Activated B cell treated with CpG ODN at 0.5 μM for 24 hours (primary cell): ENCODE measurements at regions not wholly inside any gene's neighbourhood (a gene's known extent, or its start where the extent isn't known, plus 50 kb on each side); places are given as distances from the start of the nearest gene placed in this dataset.

ENCODE experiments used
- ATAC-seq: fragments of 200-7000 bp; cut with Tn5 transposase; one replicate; pipeline ENCODE4 v1.10.0; 2021; ENCODE audit warnings: low read depth, mild to moderate bottlenecking, moderate library complexity
- CTCF ChIA-PET: fragments of 350-600 bp; sonication (Branson Sonifier 250); formaldehyde crosslinking; loops from one replicate; lab custom pipeline; 2021; ENCODE audit warnings: antibody characterized with exemption; lab: Charles Lee
- POLR2A ChIA-PET: fragments of 350-600 bp; sonication (Branson Sonifier 250); formaldehyde crosslinking; loops from one replicate; lab custom pipeline; 2021; ENCODE audit warnings: antibody characterized with exemption; lab: Charles Lee
- DNase-seq: peaks from one replicate; pipeline ENCODE4 v3.0.0; 2022
- H3K27ac Mint-ChIP-seq: one replicate; pipeline ENCODE4 v1.8.0; 2020; ENCODE audit warnings: mixed read lengths
- H3K27me3 Mint-ChIP-seq: one replicate; pipeline ENCODE4 v1.8.0; 2021; ENCODE audit warnings: mixed read lengths
- H3K36me3 Mint-ChIP-seq: one replicate; pipeline ENCODE4 v1.8.0; 2021; ENCODE audit warnings: low read depth, mixed read lengths
- H3K4me1 Mint-ChIP-seq: one replicate; pipeline ENCODE4 v1.8.0; 2021; ENCODE audit warnings: mixed read lengths
- H3K4me3 Mint-ChIP-seq: one replicate; pipeline ENCODE4 v1.8.0; 2020; ENCODE audit warnings: mild to moderate bottlenecking, mixed read lengths
- H3K9me3 Mint-ChIP-seq: one replicate; pipeline ENCODE4 v1.8.0; 2020; ENCODE audit warnings: mixed read lengths
- intact Hi-C: fragments of 100-400 bp; cut with micrococcal nuclease; formaldehyde crosslinking; loops from one replicate; pipeline ENCODE4 v1.15.1; 2024
- TF ChIP-seq, protein P1 (sequence below): fragments of 200-600 bp; IDR thresholded peaks from one replicate; pipeline ENCODE4 v1.8.0; 2022; ENCODE audit warnings: antibody characterized with exemption, mild to moderate bottlenecking

DNA sequence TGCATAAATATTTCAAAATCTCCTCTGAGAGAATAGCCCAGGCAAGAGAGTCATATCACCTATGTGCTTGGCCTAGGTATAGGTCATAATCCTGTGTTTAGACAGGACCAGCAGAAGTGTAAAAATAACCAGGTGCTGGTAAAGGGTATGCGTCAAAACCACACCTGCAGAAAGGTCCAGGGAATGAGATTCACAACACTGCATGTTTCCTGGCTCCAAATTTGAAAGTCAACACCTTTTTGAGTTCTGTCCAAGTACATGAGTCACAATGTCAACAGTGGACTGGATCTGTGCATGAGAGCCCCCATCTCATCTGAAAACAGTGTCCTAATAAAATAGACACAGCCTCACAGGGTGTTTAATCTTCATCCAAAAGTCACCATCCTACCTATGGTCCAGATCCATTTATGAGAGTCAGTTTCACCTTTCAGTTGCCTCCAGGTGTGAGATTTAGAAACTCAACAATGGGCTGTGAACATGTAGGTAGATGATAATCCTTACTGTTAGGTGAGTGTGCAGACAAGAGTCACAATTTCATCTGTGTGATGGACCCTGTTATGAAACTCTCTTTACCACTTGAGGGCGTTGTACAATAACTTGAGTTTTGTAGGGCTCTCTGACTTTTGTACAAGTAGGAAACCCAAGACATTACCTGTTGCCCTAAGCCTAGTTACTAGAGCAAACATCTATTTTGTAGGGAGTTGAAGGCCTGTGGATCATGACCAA, 2100.7 kb downstream of the TP53TG3F start:
- Mint-ChIP-seq H3K27me3 (no peaks in the 10 kb centered on the region), H3K36me3 (no peaks in the 10 kb centered on the region), H3K4me3 (no peak overlapping the region), H3K9me3 (peaks cover 5% of the 10 kb centered on the region), H3K4me1 (no peaks in the 10 kb centered on the region), H3K27ac (no peak overlapping the region)
- DNase-seq (no peak), ATAC-seq (no peak)
- TF ChIP-seq, protein P1, sequence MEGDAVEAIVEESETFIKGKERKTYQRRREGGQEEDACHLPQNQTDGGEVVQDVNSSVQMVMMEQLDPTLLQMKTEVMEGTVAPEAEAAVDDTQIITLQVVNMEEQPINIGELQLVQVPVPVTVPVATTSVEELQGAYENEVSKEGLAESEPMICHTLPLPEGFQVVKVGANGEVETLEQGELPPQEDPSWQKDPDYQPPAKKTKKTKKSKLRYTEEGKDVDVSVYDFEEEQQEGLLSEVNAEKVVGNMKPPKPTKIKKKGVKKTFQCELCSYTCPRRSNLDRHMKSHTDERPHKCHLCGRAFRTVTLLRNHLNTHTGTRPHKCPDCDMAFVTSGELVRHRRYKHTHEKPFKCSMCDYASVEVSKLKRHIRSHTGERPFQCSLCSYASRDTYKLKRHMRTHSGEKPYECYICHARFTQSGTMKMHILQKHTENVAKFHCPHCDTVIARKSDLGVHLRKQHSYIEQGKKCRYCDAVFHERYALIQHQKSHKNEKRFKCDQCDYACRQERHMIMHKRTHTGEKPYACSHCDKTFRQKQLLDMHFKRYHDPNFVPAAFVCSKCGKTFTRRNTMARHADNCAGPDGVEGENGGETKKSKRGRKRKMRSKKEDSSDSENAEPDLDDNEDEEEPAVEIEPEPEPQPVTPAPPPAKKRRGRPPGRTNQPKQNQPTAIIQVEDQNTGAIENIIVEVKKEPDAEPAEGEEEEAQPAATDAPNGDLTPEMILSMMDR, result no peak
- CTCF ChIA-PET, result no interaction called here
- POLR2A ChIA-PET, result no interaction called here
- intact Hi-C loops, result no loop called here

DNA sequence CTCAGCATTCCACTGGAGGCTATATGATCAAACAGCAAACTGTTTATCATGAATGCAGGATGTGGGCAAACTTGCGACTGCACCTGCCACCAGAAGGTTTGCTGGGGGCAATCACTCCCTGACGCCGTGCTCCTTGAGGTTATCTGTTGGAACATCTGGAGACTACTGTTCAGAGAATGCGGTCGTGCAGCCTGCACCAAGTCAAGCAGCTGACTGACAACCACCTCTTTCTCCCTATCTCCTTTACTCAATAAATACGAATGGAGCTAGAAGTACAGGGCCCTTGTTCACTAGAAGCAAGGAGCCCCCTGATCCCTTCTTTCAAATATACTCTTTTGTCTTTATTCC, 2101.2 kb downstream of the TP53TG3F start:
- H3K36me3 Mint-ChIP-seq, result no peaks in the 10 kb centered on the region
- DNase-seq (no peak), ATAC-seq (no peak)
- H3K27ac Mint-ChIP-seq, result no peak overlapping the region
- TF ChIP-seq, protein P1, result no peak
- ChIA-PET POLR2A (no interaction called here), CTCF (no interaction called here)
- no peak overlapping the region for H3K4me3 Mint-ChIP-seq
- intact Hi-C loops, result no loop called here
- H3K9me3 Mint-ChIP-seq, result peaks cover 9% of the 10 kb centered on the region
- H3K4me1 Mint-ChIP-seq, result no peaks in the 10 kb centered on the region
- H3K27me3 Mint-ChIP-seq, result no peaks in the 10 kb centered on the region

DNA sequence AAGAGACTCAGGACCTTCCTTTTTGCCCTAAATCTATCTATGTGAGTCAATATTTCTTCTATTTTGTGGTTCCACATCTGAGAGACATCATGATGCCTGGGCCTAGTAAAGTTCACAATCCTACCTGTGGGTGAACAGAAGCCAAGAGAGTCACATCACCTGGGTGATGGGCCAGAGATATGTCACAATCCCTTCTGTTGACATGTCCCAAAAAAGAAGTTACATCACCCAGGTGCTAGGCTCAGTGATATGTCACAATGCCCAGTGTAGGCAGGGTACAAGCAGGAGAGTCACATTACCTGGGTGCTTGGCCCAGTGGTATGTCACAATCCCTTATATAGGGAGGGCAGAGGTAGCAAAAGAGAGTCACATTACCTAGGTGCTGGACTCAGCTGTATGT, 2101.9 kb downstream of the TP53TG3F start:
- no peak overlapping the region for H3K4me3 Mint-ChIP-seq
- ChIA-PET CTCF (no interaction called here), POLR2A (no interaction called here)
- H3K27ac Mint-ChIP-seq, result no peak overlapping the region
- no peaks in the 10 kb centered on the region for H3K4me1 Mint-ChIP-seq
- intact Hi-C loops, result no loop called here
- H3K27me3 Mint-ChIP-seq, result no peaks in the 10 kb centered on the region
- DNase-seq (no peak), ATAC-seq (no peak)
- TF ChIP-seq, protein P1, result no peak
- no peaks in the 10 kb centered on the region for H3K36me3 Mint-ChIP-seq
- H3K9me3 Mint-ChIP-seq, result peaks cover 9% of the 10 kb centered on the region

DNA sequence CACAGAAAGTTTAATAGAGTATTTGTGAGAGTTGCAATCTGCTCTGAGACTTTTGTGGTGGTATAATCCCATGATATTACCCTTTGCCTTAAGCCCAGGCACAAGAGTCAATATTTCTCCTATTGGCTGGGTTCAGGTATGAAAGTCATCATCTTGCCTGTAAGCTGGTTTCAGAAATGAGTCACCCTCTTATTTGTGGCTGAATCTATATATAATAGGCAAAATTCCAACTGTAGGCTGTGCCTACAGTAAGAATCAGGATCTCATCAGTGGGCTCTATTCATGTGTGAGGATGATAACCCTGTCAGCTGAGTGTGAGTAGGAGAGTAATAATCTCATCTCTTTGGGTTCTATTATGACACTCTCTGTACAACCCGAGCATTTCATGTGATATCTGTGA, 2103.1 kb downstream of the TP53TG3F start:
- H3K4me3 Mint-ChIP-seq, result no peak overlapping the region
- DNase-seq, result no peak
- ATAC-seq, result no peak
- ChIA-PET POLR2A (no interaction called here), CTCF (no interaction called here)
- no peak overlapping the region for H3K27ac Mint-ChIP-seq
- peaks cover 9% of the 10 kb centered on the region for H3K9me3 Mint-ChIP-seq
- no peaks in the 10 kb centered on the region for H3K36me3 Mint-ChIP-seq
- TF ChIP-seq, protein P1, result no peak
- no peaks in the 10 kb centered on the region for H3K4me1 Mint-ChIP-seq
- H3K27me3 Mint-ChIP-seq, result no peaks in the 10 kb centered on the region
- intact Hi-C loops, result no loop called here

DNA sequence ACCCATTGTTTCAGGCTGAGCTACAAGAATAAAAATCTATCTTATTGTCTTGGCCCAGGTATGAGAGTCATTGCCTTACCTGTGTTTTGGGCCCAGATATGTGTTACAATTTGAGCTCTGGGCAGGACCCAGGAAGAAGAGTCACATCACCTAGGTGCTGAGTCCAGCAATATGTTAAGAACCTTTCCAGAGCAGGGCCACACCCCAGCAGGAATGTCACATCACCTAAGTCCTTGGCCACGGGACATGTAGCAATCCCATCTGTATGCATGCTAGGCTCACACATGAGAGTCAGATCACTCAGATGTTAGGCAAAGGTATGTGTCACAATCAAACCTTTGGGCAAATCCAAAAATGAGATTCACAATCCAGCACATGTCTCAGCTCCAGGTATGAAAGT, 2103.5 kb downstream of the TP53TG3F start:
- ChIA-PET CTCF (no interaction called here), POLR2A (no interaction called here)
- no peak for ATAC-seq
- TF ChIP-seq, protein P1, result no peak
- H3K4me1 Mint-ChIP-seq, result no peaks in the 10 kb centered on the region
- no peaks in the 10 kb centered on the region for H3K36me3 Mint-ChIP-seq
- intact Hi-C loops, result no loop called here
- peaks cover 9% of the 10 kb centered on the region for H3K9me3 Mint-ChIP-seq
- H3K27me3 Mint-ChIP-seq, result no peaks in the 10 kb centered on the region
- H3K4me3 Mint-ChIP-seq, result no peak overlapping the region
- no peak overlapping the region for H3K27ac Mint-ChIP-seq
- DNase-seq, result no peak
